OCI-LY7 (cell line): ENCODE measurements at regions not wholly inside any gene's neighbourhood (a gene's known extent, or its start where the extent isn't known, plus 50 kb on each side); places are given as distances from the start of the nearest gene placed in this dataset.

ENCODE experiments used
- BruUV-seq: library from RNA; stranded (reverse); fragments of 400-500 nt; replicated peaks from 2 replicates; lab custom pipeline; 2021; lab: Mats Ljungman, UMichigan
- CTCF ChIA-PET: fragments of 300-600 bp; sonication (Branson Sonifier 250); formaldehyde crosslinking; loops from one replicate; lab custom pipeline; 2022; ENCODE audit warnings: antibody characterized with exemption; ENCODE audit not compliant: unreplicated experiment; lab: Charles Lee
- POLR2A ChIA-PET: fragments of 300-600 bp; sonication (Branson Sonifier 250); formaldehyde crosslinking; loops from one replicate; lab custom pipeline; 2022; ENCODE audit warnings: antibody characterized with exemption; lab: Charles Lee
- DNase-seq: peaks from one replicate; pipeline ENCODE4 v3.0.0-alpha.2; 2015; ENCODE audit warnings: low spot score
- H2AFZ ChIP-seq: fragments of 200-600 bp; sonication (generic), shearing (Covaris generic); 2 replicates; pipeline ENCODE4 v1.6.1; 2014; ENCODE audit warnings: mild to moderate bottlenecking, antibody characterized with exemption, low read length, moderate library complexity
- H3K27ac ChIP-seq: fragments of 200-600 bp; sonication (generic); 2 replicates; pipeline ENCODE4 v1.5.1; 2014; ENCODE audit warnings: mixed run types, low read depth, mild to moderate bottlenecking, moderate library complexity, low read length, inconsistent platforms; ENCODE audit not compliant: poor library complexity, severe bottlenecking
- H3K36me3 ChIP-seq: fragments of 200-600 bp; sonication (generic); 2 replicates; pipeline ENCODE4 v1.6.1; 2014; ENCODE audit warnings: mild to moderate bottlenecking, antibody characterized with exemption, low read length, moderate library complexity, mixed read lengths; ENCODE audit not compliant: insufficient read depth
- H3K4me1 ChIP-seq: fragments of 200-600 bp; sonication (generic); 2 replicates; pipeline ENCODE4 v1.5.1; 2014; ENCODE audit warnings: mild to moderate bottlenecking, low read length; ENCODE audit not compliant: insufficient read depth, poor library complexity, severe bottlenecking
- H3K4me2 ChIP-seq: fragments of 200-600 bp; sonication (generic); 2 replicates; pipeline ENCODE4 v1.6.1; 2014; ENCODE audit warnings: mild to moderate bottlenecking, low read length
- H3K4me3 ChIP-seq: fragments of 200-600 bp; sonication (generic); 2 replicates; pipeline ENCODE4 v1.5.1; 2014; ENCODE audit warnings: mild to moderate bottlenecking, low read depth, low read length; ENCODE audit not compliant: poor library complexity, severe bottlenecking
- H3K79me2 ChIP-seq: fragments of 200-600 bp; sonication (generic); 2 replicates; pipeline ENCODE4 v1.6.1; 2016; ENCODE audit warnings: low read depth, mild to moderate bottlenecking, low read length, moderate library complexity, mixed read lengths; ENCODE audit not compliant: insufficient read depth
- H3K9me2 ChIP-seq: fragments of 200-600 bp; sonication (generic); 2 replicates; pipeline ENCODE4 v1.6.1; 2016; ENCODE audit warnings: mild to moderate bottlenecking, low read length, mixed read lengths; ENCODE audit not compliant: insufficient read depth
- H3K9me3 ChIP-seq: fragments of 200-600 bp; sonication (generic); 2 replicates; pipeline ENCODE4 v1.6.1; 2014; ENCODE audit warnings: mild to moderate bottlenecking, mixed run types, low read length, mixed read lengths
- H4K20me1 ChIP-seq: fragments of 200-600 bp; sonication (generic); 2 replicates; pipeline ENCODE4 v1.6.1; 2014; ENCODE audit warnings: mild to moderate bottlenecking, antibody characterized with exemption, low read length, moderate library complexity, mixed read lengths; ENCODE audit not compliant: insufficient read depth
- EZH2phosphoT487 ChIP-seq: fragments of 200-600 bp; sonication (generic); IDR thresholded peaks from 2 replicates; pipeline ENCODE4 v1.6.1; 2018; ENCODE audit warnings: low read depth, borderline replicate concordance, mild to moderate bottlenecking, mixed run types, antibody characterized with exemption, low read length, moderate library complexity, mixed read lengths
- intact Hi-C: fragments of 100-400 bp; cut with micrococcal nuclease; formaldehyde crosslinking; loops from one replicate; pipeline ENCODE4 v1.10.0; 2022; ENCODE audit not compliant: unreplicated experiment
- TF ChIP-seq, protein P1 (sequence below): fragments of 200-600 bp; sonication (generic); conservative IDR thresholded peaks from 2 replicates; pipeline ENCODE4 v1.5.1; 2014; ENCODE audit warnings: mild to moderate bottlenecking, antibody characterized with exemption, low read length, moderate library complexity, mixed read lengths

DNA sequence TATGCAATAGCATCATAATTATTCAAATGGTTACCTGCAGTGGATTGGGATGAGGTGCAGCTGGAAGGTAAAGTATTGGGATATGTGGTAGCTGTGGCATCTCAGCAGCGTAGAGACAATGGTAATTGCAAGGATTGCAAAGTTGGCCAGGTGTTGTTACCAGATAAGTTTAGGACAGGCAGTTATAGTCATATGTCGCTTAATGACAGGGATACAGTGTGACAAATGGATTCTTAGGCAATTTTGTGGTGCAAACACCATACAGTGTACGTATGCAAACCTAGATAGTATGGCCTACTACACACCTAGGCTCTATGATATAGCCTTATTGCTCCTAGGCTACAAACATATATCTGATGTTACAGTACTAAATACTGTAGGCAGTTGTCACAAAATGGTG is 163.5 kb upstream of the LYZL2 start:
- Histone ChIP-seq H3K9me3 (no peaks in the 10 kb centered on the region), H4K20me1 (no peaks in the 10 kb centered on the region), H2AFZ (no peak overlapping the region), H3K4me1 (peaks cover 5% of the 10 kb centered on the region), H3K36me3 (no peaks in the 10 kb centered on the region), H3K4me3 (no peak overlapping the region), H3K79me2 (no peaks in the 10 kb centered on the region), H3K4me2 (no peak overlapping the region), H3K27ac (no peak overlapping the region), H3K9me2 (no peaks in the 10 kb centered on the region)
- TF ChIP-seq, protein P1, sequence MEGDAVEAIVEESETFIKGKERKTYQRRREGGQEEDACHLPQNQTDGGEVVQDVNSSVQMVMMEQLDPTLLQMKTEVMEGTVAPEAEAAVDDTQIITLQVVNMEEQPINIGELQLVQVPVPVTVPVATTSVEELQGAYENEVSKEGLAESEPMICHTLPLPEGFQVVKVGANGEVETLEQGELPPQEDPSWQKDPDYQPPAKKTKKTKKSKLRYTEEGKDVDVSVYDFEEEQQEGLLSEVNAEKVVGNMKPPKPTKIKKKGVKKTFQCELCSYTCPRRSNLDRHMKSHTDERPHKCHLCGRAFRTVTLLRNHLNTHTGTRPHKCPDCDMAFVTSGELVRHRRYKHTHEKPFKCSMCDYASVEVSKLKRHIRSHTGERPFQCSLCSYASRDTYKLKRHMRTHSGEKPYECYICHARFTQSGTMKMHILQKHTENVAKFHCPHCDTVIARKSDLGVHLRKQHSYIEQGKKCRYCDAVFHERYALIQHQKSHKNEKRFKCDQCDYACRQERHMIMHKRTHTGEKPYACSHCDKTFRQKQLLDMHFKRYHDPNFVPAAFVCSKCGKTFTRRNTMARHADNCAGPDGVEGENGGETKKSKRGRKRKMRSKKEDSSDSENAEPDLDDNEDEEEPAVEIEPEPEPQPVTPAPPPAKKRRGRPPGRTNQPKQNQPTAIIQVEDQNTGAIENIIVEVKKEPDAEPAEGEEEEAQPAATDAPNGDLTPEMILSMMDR: no peak
- TF ChIP-seq EZH2phosphoT487: no peak
- DNase-seq: no peak
- intact Hi-C loops: no loop called here
- ChIA-PET POLR2A (interaction anchor here (0.6 kb wide), 1 partner anchor 128 kb away, joined by 4 read pairs; no protein-coding TSS in a partner anchor), CTCF (no interaction called here)
- BruUV-seq: no TSS peak

DNA sequence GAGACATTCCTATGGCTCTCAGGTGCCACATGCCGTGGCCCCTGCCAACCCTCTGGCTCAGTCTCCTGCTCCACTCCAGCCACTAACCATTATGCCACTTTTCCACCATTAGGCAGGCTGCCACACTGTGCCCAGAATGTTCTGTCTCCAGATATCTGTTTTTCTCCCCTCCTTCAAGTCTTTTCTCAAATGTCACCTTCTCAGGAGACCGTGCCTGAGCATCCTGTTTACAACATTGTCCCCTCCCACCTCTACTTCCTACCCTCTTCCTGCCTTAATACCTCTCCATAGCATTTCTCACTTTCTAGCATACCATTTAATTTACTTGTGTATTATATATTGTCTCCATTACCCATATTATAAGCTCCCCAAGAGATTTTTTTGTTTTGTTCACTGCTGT is 162.5 kb upstream of the LYZL2 start:
- H3K4me1 ChIP-seq: peaks cover 5% of the 10 kb centered on the region
- peak overlapping the region; percentile 34; the same call in 1 of the 2 replicates for H2AFZ ChIP-seq
- DNase-seq: peak; percentile 21
- BruUV-seq: no TSS peak
- no peaks in the 10 kb centered on the region for H4K20me1 ChIP-seq
- H3K9me2 ChIP-seq: no peaks in the 10 kb centered on the region
- no peak overlapping the region for H3K27ac ChIP-seq
- no peaks in the 10 kb centered on the region for H3K36me3 ChIP-seq
- H3K4me3 ChIP-seq: no peak overlapping the region
- no peaks in the 10 kb centered on the region for H3K79me2 ChIP-seq
- H3K9me3 ChIP-seq: no peaks in the 10 kb centered on the region
- TF ChIP-seq, protein P1: no peak
- no peak for TF ChIP-seq EZH2phosphoT487
- ChIA-PET POLR2A (no interaction called here), CTCF (no interaction called here)
- H3K4me2 ChIP-seq: peak overlapping the region; percentile 27
- intact Hi-C loops: no loop called here

DNA sequence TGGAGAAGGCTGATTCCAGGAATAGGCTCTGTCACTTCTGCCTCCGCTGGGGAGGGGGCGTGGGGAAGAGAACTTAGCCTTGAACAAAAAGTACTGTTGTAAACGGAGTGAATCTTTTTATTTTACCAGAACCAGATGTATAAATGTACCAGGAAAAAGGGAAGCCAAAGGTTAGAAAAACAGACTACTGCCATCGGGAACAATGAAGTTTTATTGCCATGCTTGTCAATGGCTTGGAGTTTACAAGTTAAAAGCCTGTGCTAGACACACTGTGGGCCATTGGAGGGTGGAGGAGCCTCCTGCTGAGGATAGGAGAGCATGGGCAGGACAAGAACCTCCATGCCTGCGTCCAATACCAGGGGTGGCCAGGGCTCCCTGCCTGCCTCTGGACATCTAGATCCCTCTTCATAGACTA is 161.7 kb upstream of the LYZL2 start:
- no peaks in the 10 kb centered on the region for H3K36me3 ChIP-seq
- intact Hi-C loops: no loop called here
- no TSS peak for BruUV-seq

More for the DNA sequence above, 161.7 kb upstream of the LYZL2 start:
- no peak overlapping the region for H3K27ac ChIP-seq
- no peak for DNase-seq
- POLR2A ChIA-PET: no interaction called here
- no peaks in the 10 kb centered on the region for H3K9me3 ChIP-seq
- no peaks in the 10 kb centered on the region for H4K20me1 ChIP-seq
- peaks cover 5% of the 10 kb centered on the region for H3K4me1 ChIP-seq
- TF ChIP-seq EZH2phosphoT487: no peak
- TF ChIP-seq, protein P1: no peak
- no peak overlapping the region for H3K4me3 ChIP-seq
- H3K9me2 ChIP-seq: no peaks in the 10 kb centered on the region
- H3K79me2 ChIP-seq: no peaks in the 10 kb centered on the region
- CTCF ChIA-PET: no interaction called here
- H2AFZ ChIP-seq: no peak overlapping the region
- H3K4me2 ChIP-seq: no peak overlapping the region
